Nucleus accumbens (tissue), 56 donors: ENCODE measurements at regions not wholly inside any gene's neighbourhood (a gene's known extent, or its start where the extent isn't known, plus 50 kb on each side); places are given as distances from the start of the nearest gene placed in this dataset.
"Not testable (repeated sequence)": the region's sequence is repeated elsewhere in the genome, so short reads cannot be mapped to it uniquely, and the experiment has no call there.

ENCODE experiments used
- DNase-seq, 56 donors: peaks; one replicate each; lab custom pipeline; 2025; lab: John Stamatoyannopoulos, UW

DNA sequence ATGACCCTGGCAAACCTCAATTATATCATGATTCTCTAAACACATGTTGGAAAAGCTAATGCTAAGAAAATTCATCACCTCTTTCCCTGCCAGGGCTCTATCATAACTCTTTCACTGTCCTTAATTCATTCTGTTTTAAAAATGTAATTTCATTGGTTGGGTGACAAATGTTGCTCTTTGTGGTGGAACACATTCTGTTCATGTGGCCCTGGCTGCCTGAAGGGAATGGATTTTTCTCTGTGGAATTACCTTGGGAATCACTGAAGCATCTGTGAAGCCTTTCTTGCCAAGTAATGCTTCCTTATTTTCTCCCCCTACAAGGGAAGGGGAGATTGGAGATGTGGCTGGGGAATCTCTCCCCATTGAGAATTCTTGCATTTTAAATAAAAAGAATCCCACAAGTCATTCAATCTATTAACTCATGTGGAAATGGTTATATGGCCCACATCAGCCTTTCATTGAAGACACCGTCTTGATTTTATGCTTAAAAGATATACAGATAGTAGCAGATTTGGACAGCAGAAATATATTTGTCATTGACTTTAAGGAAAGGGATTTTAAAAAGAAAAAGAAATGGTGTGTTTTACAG, 201.8 kb upstream of the NMUR2 start:
- DNase-seq: no peak

GRCh38 chr5:152607401-152608160, 202.5 kb upstream of the NMUR2 start:
- DNase-seq: no peak

DNA sequence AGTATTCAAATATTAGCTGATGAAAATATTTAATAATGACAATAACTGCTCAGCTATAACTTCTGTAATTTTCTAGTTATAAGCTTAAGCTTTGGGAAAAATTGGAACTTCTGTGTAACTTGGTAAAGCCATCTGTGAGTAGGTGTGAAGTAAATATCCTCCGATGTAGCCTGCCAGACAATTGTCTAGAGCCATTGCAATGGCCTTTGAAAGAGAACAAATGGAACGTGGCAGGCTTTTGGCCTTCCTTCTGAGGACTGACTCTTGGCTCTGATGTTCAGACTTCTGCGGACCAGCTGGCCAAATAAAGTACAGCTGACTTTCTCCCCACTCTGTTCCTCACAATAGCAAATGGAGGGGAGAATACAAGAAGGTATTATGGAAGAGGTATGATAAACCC, 203.4 kb upstream of the NMUR2 start:
- DNase-seq: no peak

GRCh38 chr5:152619756-152620155, 214.7 kb upstream of the NMUR2 start:
- no peak for DNase-seq

DNA sequence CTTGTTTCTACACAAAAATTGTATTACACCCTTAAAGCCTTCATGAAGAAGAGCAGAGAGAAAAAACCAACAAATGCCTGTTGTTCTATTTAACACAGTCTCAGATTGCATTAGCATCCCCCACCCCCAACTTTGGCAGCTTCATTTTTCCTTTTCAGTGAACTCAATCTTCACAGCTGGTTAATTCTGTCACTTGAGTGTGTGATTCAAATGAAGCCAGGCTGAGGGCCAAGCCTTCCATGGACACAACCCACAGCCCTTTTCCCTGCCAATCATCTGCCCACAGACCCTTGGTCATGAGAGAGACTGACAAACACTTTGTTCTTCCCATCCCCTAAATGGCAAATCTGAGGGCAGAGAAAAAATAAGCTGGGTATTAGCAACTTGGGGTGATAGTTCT, 217.5 kb upstream of the NMUR2 start:
- peak in 12 of 56 donors; percentile 1 to 31 (median 4) for DNase-seq

DNA sequence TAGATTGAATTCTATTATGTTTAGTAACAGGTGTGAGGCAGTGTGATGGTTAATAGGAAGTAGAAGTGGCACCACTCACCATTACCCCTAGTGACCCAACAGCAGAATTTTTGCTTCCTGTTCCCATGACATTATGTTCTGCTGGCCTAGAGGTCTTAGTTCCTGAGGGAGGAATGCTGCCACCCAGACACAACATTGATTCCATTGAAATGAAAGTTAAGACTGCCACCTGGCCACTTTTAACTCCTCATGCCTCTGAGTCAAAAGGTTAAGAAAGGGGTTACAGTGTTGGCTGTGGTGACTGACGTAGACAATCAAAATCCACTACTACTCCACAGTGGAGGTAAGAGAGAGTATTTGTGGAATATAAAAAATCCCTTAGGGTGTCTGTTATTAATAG, 218.9 kb upstream of the NMUR2 start:
- no peak for DNase-seq

DNA sequence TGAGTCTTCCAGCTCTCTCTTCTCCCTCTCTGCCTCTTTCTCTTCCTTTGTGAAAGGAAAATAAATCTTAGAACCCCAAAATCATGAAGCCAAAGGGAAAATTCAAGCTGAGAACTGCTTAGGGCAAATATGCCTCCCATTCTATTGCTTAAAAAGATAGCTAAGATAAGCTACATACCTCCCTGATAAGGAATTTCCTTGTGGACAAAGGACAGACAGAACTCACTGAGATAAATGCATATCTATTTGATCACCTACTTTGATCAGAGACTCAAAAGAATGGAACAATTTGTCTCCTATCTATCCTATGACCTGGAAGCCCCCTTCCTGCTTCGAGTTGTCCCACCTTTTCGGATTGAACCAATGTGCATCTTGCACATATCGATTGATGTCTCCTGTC, 220.6 kb upstream of the NMUR2 start:
- no peak for DNase-seq

GRCh38 chr5:152631221-152631620, 226.1 kb upstream of the NMUR2 start:
- DNase-seq: no peak

DNA sequence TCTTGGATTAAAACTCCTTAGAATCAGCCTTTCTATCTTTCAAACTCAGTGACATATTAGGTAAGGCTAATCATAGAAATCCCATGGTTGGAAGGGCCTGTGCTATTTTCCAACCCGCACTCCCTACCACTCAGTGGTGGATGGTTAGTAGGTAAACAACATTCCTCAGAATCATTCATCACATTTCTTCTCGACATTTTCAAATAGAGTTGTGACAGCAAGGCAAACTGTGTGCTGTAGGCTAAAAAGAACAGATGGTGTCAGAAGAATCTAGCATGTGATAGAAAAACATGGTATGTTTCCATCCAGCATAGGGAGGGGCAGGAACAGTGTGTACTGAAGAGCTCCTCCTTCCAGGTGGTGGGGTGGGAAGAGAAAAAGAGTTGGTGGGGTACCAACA, 227.3 kb upstream of the NMUR2 start:
- no peak for DNase-seq

- DNase-seq: peak in 36 of 56 donors; percentile 0 to 64 (median 11)
Observed at GRCh38 chr5:152634586-152634985, 229.5 kb upstream of the NMUR2 start.

DNA sequence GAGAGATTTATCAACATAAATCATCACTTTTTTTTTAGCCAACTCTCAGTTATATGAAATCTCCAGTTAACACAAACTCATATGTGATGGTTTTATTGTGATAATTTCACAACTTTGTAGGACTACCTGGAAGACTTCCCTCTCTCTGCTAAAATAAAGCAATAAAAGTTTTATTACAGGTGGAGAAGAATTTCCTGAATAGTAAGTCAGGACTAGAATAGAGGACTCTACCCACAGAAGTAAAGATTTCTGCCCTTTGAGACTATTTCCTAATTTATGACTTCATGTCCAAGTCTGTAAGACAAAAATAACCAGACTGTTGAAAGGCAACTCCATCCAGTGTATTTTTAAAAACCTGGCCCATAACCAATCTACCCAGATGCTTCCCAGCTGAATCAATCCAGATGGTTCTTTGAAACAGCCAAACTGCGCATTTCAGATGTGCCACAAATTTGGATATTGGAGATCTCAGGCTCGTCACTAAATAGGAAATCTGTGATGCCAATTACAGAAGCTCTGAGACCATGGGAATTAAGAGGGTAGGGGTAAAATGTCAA, 234.0 kb upstream of the NMUR2 start:
- no peak for DNase-seq

DNA sequence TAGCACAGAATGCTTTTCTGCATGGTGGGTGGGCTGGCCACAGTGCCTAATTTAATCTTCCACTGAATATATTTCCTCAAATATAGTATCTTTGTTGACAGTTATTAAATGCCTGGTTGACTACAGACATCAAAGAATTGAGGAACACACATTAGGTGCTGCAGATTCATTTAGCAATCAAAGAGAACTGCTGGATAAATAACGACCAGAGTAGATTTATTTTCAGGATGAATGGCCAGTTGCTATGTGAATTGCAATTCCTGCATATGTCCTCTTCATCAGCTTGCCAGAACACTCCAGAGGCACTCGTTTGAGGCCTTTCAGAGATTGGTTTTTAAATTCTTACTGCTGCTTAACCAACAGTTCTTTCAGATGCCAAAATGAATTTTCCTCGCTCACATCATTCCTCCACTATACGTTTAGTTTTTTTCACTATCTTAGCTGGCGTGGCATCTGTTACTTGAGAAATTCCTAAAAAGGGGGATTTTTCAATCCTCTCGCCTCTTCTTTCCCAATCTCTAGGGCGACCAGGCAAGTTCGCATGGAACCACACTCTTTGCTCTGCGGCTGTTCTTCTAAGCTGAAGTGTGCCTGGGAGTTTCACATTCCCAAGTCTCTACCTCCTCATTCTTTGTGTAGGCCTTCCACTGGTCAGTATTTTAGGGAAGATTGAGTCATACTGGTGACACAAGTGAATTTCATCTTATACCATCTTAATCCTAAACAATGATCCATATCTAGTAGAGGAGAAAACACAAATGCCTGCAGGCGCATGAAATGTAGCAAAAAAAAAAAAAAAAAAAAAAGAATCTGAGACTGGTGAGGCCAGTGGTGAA, 237.1 kb upstream of the NMUR2 start:
- DNase-seq: no peak

DNA sequence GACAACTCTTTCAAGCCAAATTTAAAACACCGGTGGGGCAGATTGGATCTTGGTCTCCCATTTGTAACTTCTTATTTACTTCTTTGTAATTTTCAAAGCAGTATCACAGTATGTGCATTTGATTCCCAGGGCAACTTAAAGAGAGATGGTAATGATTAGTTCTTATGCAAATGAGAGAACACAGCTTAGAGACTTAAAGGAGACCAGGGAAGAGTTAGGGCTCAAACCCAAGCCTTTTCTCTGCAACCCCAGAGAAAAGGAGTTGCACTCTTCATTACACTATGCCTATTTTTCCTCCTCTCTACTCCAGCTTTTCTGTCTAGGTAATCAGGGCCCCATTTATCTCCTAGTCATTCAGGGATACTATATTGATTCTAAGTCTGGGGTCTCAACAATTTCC, 237.8 kb upstream of the NMUR2 start:
- DNase-seq: no peak

- no peak for DNase-seq
Observed at GRCh38 chr5:152644029-152644728, 239.1 kb upstream of the NMUR2 start.

DNA sequence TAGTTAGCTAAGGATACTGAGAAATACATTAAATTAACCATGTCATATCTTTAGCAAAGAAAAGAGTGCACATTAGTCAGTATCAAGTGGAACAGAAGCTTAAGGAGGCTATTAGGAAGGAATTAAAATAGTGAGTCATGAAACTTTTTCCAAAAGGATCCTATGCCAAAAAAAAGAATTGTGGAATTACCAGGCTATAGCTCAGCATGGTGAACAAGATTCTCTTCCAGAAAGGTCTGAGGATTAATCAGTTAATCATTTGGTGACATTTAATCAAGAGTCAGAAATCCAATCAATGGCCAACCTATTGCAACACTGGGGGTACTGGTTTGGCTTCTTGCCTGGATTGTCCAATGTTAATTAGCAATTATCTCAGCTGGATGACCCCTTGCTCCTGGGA, 244.5 kb upstream of the NMUR2 start:
- DNase-seq: no peak

DNA sequence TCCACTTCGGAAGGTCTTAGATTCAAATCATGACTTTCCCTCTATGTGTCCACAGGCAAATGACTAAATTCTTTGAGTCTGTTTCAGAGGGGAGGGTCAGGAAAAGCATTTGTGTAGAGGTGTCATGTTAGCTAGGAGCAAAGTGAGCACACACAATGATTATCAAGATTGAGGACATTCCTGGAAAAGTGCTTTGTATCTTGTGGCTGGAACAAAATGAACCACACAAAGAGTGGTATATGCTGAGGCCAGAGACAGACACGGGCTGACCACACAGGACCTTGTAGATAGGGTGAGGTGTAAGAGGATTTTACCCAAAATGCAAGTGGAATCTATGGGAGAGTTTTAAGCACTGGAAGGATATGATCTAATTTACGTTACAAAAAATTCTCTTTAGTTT, 245.3 kb upstream of the NMUR2 start:
- no peak for DNase-seq

DNA sequence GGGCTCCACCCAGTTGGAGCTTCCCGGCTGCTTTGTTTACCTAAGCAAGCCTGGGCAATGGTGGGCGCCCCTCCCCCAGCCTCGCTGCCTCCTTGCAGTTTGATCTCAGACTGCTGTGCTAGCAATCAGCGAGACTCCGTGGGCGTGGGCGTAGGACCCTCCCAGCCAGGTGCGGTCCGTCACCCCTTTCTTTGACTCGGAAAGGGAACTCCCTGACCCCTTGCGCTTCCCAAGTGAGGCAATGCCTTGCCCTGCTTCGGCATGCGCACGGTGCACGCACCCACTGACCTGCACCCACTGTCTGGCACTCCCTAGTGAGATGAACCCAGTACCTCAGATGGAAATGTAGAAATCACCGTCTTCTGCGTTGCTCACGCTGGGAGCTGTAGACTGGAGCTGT, 254.4 kb upstream of the NMUR2 start:
- not testable (repeated sequence) for DNase-seq

DNA sequence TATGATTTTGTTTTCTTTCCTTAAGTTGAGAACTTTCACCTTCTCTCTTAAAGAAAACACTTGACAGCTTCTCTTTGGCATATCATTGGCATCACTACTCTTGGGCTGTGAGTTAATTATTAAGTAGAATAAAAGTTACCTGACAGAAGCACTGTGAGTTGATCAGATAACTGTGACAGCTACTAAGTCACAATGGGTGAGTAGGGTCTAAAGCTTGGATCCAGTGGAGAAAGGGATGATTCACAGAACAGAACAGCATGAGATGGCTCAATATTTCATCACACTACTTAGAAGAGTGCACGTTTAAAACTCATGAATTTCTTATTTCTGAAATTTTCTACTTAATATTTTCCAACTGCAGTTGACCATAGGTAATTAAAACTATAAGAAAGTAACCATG, 268.5 kb upstream of the NMUR2 start:
- DNase-seq: no peak

- DNase-seq: no peak
Observed at GRCh38 chr5:152674403-152674802, 269.3 kb upstream of the NMUR2 start.

- no peak for DNase-seq
Observed at GRCh38 chr5:152676196-152676595, 271.1 kb upstream of the NMUR2 start.

GRCh38 chr5:152683205-152683604, 278.1 kb upstream of the NMUR2 start:
- DNase-seq: no peak
